NCI-H2227 (cell line): ENCODE measurements at regions not wholly inside any gene's neighbourhood (a gene's known extent, or its start where the extent isn't known, plus 50 kb on each side); places are given as distances from the start of the nearest gene placed in this dataset.

Experiments used
- DNase-seq: peaks from one replicate; lab custom pipeline; 2025; ENCODE audit not compliant: unreplicated experiment; lab: John Stamatoyannopoulos, UW

GRCh38 chr16:50996166-50996829, 154.8 kb downstream of the SALL1 start:
- DNase-seq = peak; percentile 32

- DNase-seq = no peak
Observed at GRCh38 chr16:50994995-50995394, 156.1 kb downstream of the SALL1 start.

GRCh38 chr16:50992350-50993032, 158.6 kb downstream of the SALL1 start:
- DNase-seq = no peak

GRCh38 chr16:50991436-50991835, 159.6 kb downstream of the SALL1 start:
- no peak for DNase-seq

GRCh38 chr16:50991006-50991405, 160.1 kb downstream of the SALL1 start:
- DNase-seq = no peak

- no peak for DNase-seq
Observed at GRCh38 chr16:50989047-50989446, 162.0 kb downstream of the SALL1 start.

GRCh38 chr16:50988441-50988840, 162.6 kb downstream of the SALL1 start:
- DNase-seq = no peak

GRCh38 chr16:50986453-50986852, 164.6 kb downstream of the SALL1 start:
- no peak for DNase-seq

GRCh38 chr16:50985733-50986132, 165.3 kb downstream of the SALL1 start:
- no peak for DNase-seq

- no peak for DNase-seq
Observed at GRCh38 chr16:50984688-50985087, 166.4 kb downstream of the SALL1 start.

GRCh38 chr16:50982808-50983207, 168.3 kb downstream of the SALL1 start:
- no peak for DNase-seq

GRCh38 chr16:50981951-50982350, 169.1 kb downstream of the SALL1 start:
- no peak for DNase-seq

- no peak for DNase-seq
Observed at GRCh38 chr16:50980666-50981065, 170.4 kb downstream of the SALL1 start.

GRCh38 chr16:50979806-50980620, 171.1 kb downstream of the SALL1 start:
- DNase-seq = no peak

- DNase-seq = peak; percentile 74
Observed at GRCh38 chr16:50977138-50977537, 173.9 kb downstream of the SALL1 start.

GRCh38 chr16:50974438-50975036, 176.5 kb downstream of the SALL1 start:
- no peak for DNase-seq

GRCh38 chr16:50972876-50973275, 178.2 kb downstream of the SALL1 start:
- DNase-seq = no peak

- no peak for DNase-seq
Observed at GRCh38 chr16:50970281-50970680, 180.8 kb downstream of the SALL1 start.

GRCh38 chr16:50967827-50968612, 183.1 kb downstream of the SALL1 start:
- DNase-seq = no peak

GRCh38 chr16:50964491-50964890, 186.6 kb downstream of the SALL1 start:
- no peak for DNase-seq

- DNase-seq = no peak
Observed at GRCh38 chr16:50961952-50962351, 189.1 kb downstream of the SALL1 start.
